ENCODE measurements at regions not wholly inside any gene's neighbourhood (a gene's known extent, or its start where the extent isn't known, plus 50 kb on each side); places are given as distances from the start of the nearest gene placed in this dataset.

DNA sequence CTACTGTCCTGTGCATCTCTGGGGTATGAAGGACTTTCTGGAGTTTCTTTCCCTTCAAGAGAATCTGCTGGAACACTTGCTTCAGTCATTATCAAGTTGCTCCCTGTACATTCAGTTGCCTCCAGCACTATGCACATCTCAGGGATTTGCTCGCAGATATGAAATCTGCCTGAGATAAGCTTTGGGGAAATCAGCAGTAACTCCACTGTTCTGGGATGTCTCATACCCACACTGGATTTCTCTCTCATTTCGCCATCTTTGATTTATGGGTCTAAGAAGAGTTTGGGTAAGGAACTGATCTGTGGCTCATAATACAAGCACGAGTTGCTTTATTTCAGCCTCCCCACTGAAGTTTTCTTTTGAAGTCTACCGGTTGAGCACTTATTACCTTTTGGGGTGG, 585.6 kb downstream of the PSAT1 start:
- TF ChIP-seq POLR2A (IDR thresholded peaks at IDR 0.05) (no peak), POLR2AphosphoS5 (IDR thresholded peaks at IDR 0.05) (no peak)
- TF ChIP-seq, protein P1, sequence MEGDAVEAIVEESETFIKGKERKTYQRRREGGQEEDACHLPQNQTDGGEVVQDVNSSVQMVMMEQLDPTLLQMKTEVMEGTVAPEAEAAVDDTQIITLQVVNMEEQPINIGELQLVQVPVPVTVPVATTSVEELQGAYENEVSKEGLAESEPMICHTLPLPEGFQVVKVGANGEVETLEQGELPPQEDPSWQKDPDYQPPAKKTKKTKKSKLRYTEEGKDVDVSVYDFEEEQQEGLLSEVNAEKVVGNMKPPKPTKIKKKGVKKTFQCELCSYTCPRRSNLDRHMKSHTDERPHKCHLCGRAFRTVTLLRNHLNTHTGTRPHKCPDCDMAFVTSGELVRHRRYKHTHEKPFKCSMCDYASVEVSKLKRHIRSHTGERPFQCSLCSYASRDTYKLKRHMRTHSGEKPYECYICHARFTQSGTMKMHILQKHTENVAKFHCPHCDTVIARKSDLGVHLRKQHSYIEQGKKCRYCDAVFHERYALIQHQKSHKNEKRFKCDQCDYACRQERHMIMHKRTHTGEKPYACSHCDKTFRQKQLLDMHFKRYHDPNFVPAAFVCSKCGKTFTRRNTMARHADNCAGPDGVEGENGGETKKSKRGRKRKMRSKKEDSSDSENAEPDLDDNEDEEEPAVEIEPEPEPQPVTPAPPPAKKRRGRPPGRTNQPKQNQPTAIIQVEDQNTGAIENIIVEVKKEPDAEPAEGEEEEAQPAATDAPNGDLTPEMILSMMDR (IDR thresholded peaks at IDR 0.05), result no peak

All from breast epithelium (tissue), 3 donors.